Tibial artery (tissue), 4 donors: ENCODE measurements at regions not wholly inside any gene's neighbourhood (a gene's known extent, or its start where the extent isn't known, plus 50 kb on each side); places are given as distances from the start of the nearest gene placed in this dataset.

ENCODE experiments used
- DNase-seq, 2 donors: peaks; one replicate each; pipeline ENCODE4 v3.0.0-alpha.2; 2019
- H3K27ac ChIP-seq, 2 donors: fragments of 200-600 bp; sonication (generic) in 1 of 2; 1 replicate in 1 of 2; 2 replicates in 1 of 2; pipeline ENCODE4 v1.5.1; 2018 to 2019; ENCODE audit warnings: mild to moderate bottlenecking in 1 of 2
- H3K27me3 ChIP-seq, 2 donors: fragments of 200-600 bp; sonication (generic) in 1 of 2; one replicate each; pipeline versions ENCODE4 v1.5.1 to v1.6.0; 2016 to 2019
- H3K36me3 ChIP-seq, 3 donors: fragments of 200-600 bp; sonication (generic) in 2 of 3; one replicate each; pipeline ENCODE4 v1.5.1; 2016 to 2019; ENCODE audit warnings: mild to moderate bottlenecking in 2 of 3
- H3K4me1 ChIP-seq, 4 donors: fragments of 200-600 bp; sonication (generic) in 2 of 4; 1 replicate in 3 of 4; 2 replicates in 1 of 4; pipeline ENCODE4 v1.5.1; 2016 to 2019
- H3K4me3 ChIP-seq, 2 donors: fragments of 200-600 bp; sonication (generic) in 1 of 2; 1 replicate in 1 of 2; 2 replicates in 1 of 2; pipeline ENCODE4 v1.5.1; 2018 to 2019; ENCODE audit warnings: mild to moderate bottlenecking in 2 of 2
- H3K9me3 ChIP-seq, 3 donors: fragments of 200-600 bp; sonication (generic) in 1 of 3; one replicate each; pipeline ENCODE4 v1.5.1; 2016 to 2019
- CTCF ChIP-seq, 2 experiments: fragments of 200-600 bp in 1 of 2; fragments of 450-650 bp in 1 of 2; IDR thresholded peaks; one replicate each; pipeline ENCODE4 v1.5.1; 2017 to 2019; ENCODE audit warnings: antibody characterized with exemption in 2 of 2, mild to moderate bottlenecking in 1 of 2, moderate library complexity in 1 of 2
- intact Hi-C: fragments of 100-400 bp; cut with DNase I; formaldehyde crosslinking; loops from one replicate; pipeline ENCODE4 v1.15.0; 2023; ENCODE audit warnings: low total_unique reads

GRCh38 chr22:48870436-48870835 is 957.2 kb downstream of the BRD1 start:
- no peaks in the 10 kb centered on the region for H3K4me1 ChIP-seq
- no peak for TF ChIP-seq CTCF (IDR thresholded peaks at IDR 0.05)
- H3K27ac ChIP-seq = no peak overlapping the region
- no peaks in the 10 kb centered on the region for H3K36me3 ChIP-seq
- H3K9me3 ChIP-seq = peaks cover 0 to 8% (median 0%) of the 10 kb centered on the region in 3 donors
- no peak overlapping the region for H3K4me3 ChIP-seq
- peaks cover 0 to 26% of the 10 kb centered on the region in 2 donors for H3K27me3 ChIP-seq
- intact Hi-C loops = no loop called here
- peak; percentile 9 to 39 for DNase-seq

GRCh38 chr22:48869788-48870187 is 957.9 kb downstream of the BRD1 start:
- no peak for DNase-seq
- intact Hi-C loops = no loop called here
- Histone ChIP-seq H3K9me3 (peaks cover 0 to 8% (median 0%) of the 10 kb centered on the region in 3 donors), H3K4me3 (no peak overlapping the region), H3K36me3 (no peaks in the 10 kb centered on the region), H3K27ac (no peak overlapping the region), H3K27me3 (peaks cover 0 to 26% of the 10 kb centered on the region in 2 donors), H3K4me1 (no peaks in the 10 kb centered on the region)
- TF ChIP-seq CTCF (IDR thresholded peaks at IDR 0.05) = no peak

- TF ChIP-seq CTCF (IDR thresholded peaks at IDR 0.05) = no peak
- DNase-seq = no peak
- H3K9me3 ChIP-seq = peaks cover 0 to 8% (median 0%) of the 10 kb centered on the region in 3 donors
- no peak overlapping the region for H3K4me3 ChIP-seq
- no peaks in the 10 kb centered on the region for H3K4me1 ChIP-seq
- H3K36me3 ChIP-seq = no peaks in the 10 kb centered on the region
- no peak overlapping the region for H3K27ac ChIP-seq
- peaks cover 0 to 26% of the 10 kb centered on the region in 2 donors for H3K27me3 ChIP-seq
- intact Hi-C loops = no loop called here
Measured at GRCh38 chr22:48869161-48869560, 958.5 kb downstream of the BRD1 start.

- Histone ChIP-seq H3K9me3 (peaks cover 0 to 8% (median 0%) of the 10 kb centered on the region in 3 donors), H3K4me3 (no peak overlapping the region), H3K27me3 (peaks cover 0 to 26% of the 10 kb centered on the region in 2 donors), H3K4me1 (no peaks in the 10 kb centered on the region), H3K36me3 (no peaks in the 10 kb centered on the region), H3K27ac (no peak overlapping the region)
- intact Hi-C loops = no loop called here
- no peak for DNase-seq
- no peak for TF ChIP-seq CTCF (IDR thresholded peaks at IDR 0.05)
Measured at GRCh38 chr22:48868554-48868953, 959.1 kb downstream of the BRD1 start.

- no peak overlapping the region for H3K27ac ChIP-seq
- no peak for TF ChIP-seq CTCF (IDR thresholded peaks at IDR 0.05)
- no peaks in the 10 kb centered on the region for H3K36me3 ChIP-seq
- peaks cover 0 to 26% of the 10 kb centered on the region in 2 donors for H3K27me3 ChIP-seq
- intact Hi-C loops = no loop called here
- DNase-seq = no peak
- no peak overlapping the region for H3K4me3 ChIP-seq
- H3K4me1 ChIP-seq = no peaks in the 10 kb centered on the region
- H3K9me3 ChIP-seq = peaks cover 0 to 8% (median 0%) of the 10 kb centered on the region in 3 donors
Measured at GRCh38 chr22:48867891-48868290, 959.8 kb downstream of the BRD1 start.
